GM18868 (cell line): ENCODE measurements at regions not wholly inside any gene's neighbourhood (a gene's known extent, or its start where the extent isn't known, plus 50 kb on each side); places are given as distances from the start of the nearest gene placed in this dataset.

Experiments used
- ATAC-seq: cut with Tn5 transposase; IDR thresholded peaks from one replicate; pipeline ENCODE4 v1.9.1; 2021; ENCODE audit warnings: mild to moderate bottlenecking, moderate library complexity; ENCODE audit not compliant: unreplicated experiment

- peak; percentile 66 for ATAC-seq
Measured at GRCh38 chr2:196480653-196481323, 158.7 kb upstream of the CCDC150 start.

GRCh38 chr2:196481324-196481697, 158.2 kb upstream of the CCDC150 start:
- peak; percentile 60 for ATAC-seq

- peak; percentile 47 for ATAC-seq
Measured at GRCh38 chr2:196482119-196483065, 157.1 kb upstream of the CCDC150 start.

- ATAC-seq, result no peak
Measured at GRCh38 chr2:196486146-196486545, 153.4 kb upstream of the CCDC150 start.

GRCh38 chr2:196487417-196487816, 152.1 kb upstream of the CCDC150 start:
- ATAC-seq, result no peak

- ATAC-seq, result no peak
Measured at GRCh38 chr2:196489371-196489770, 150.1 kb upstream of the CCDC150 start.

GRCh38 chr2:196492946-196493345, 146.6 kb upstream of the CCDC150 start:
- no peak for ATAC-seq

- ATAC-seq, result no peak
Measured at GRCh38 chr2:196498962-196499361, 140.6 kb upstream of the CCDC150 start.

- ATAC-seq, result no peak
Measured at GRCh38 chr2:196499686-196500085, 139.8 kb upstream of the CCDC150 start.

- no peak for ATAC-seq
Measured at GRCh38 chr2:196500686-196501431, 138.7 kb upstream of the CCDC150 start.

- ATAC-seq, result no peak
Measured at GRCh38 chr2:196501836-196502235, 137.7 kb upstream of the CCDC150 start.

GRCh38 chr2:196502386-196502785, 137.1 kb upstream of the CCDC150 start:
- ATAC-seq, result no peak

GRCh38 chr2:196503398-196503797, 136.1 kb upstream of the CCDC150 start:
- ATAC-seq, result no peak

- ATAC-seq, result peak; percentile 92
Measured at GRCh38 chr2:196504788-196505187, 134.7 kb upstream of the CCDC150 start.

GRCh38 chr2:196510246-196510645, 129.3 kb upstream of the CCDC150 start:
- ATAC-seq, result no peak

- ATAC-seq, result no peak
Measured at GRCh38 chr2:196511258-196512168, 128.0 kb upstream of the CCDC150 start.

GRCh38 chr2:196513796-196514526, 125.6 kb upstream of the CCDC150 start:
- no peak for ATAC-seq

- ATAC-seq, result no peak
Measured at GRCh38 chr2:196514641-196515040, 124.9 kb upstream of the CCDC150 start.

GRCh38 chr2:196515051-196515450, 124.5 kb upstream of the CCDC150 start:
- ATAC-seq, result no peak

- ATAC-seq, result no peak
Measured at GRCh38 chr2:196515608-196516007, 123.9 kb upstream of the CCDC150 start.
